Esophagus muscularis mucosa (tissue), 4 donors: ENCODE measurements at regions not wholly inside any gene's neighbourhood (a gene's known extent, or its start where the extent isn't known, plus 50 kb on each side); places are given as distances from the start of the nearest gene placed in this dataset.

Experiments
- DNase-seq: peaks from one replicate; pipeline ENCODE4 v3.0.0-alpha.2; 2017; ENCODE audit errors: extremely low spot score
- H3K27ac ChIP-seq, 4 donors: fragments of 200-600 bp; sonication (generic); replicated peaks in 1 of 4; 1 replicate in 3 of 4; 2 replicates in 1 of 4; pipeline ENCODE4 v1.5.1; 2016 to 2019; ENCODE audit warnings: mild to moderate bottlenecking in 1 of 4
- H3K27me3 ChIP-seq, 4 donors: fragments of 200-600 bp; sonication (generic); one replicate each; pipeline versions ENCODE4 v1.5.1 to v1.6.0; 2016 to 2019
- H3K36me3 ChIP-seq, 4 donors: fragments of 200-600 bp; sonication (generic); one replicate each; pipeline ENCODE4 v1.5.1; 2016 to 2019
- H3K4me1 ChIP-seq, 4 donors: fragments of 200-600 bp; sonication (generic); one replicate each; pipeline ENCODE4 v1.5.1; 2016 to 2019
- H3K4me3 ChIP-seq, 4 donors: fragments of 200-600 bp; sonication (generic); 1 replicate in 2 of 4; 2 replicates in 2 of 4; pipeline ENCODE4 v1.5.1; 2016 to 2019; ENCODE audit warnings: mild to moderate bottlenecking in 4 of 4, moderate library complexity in 1 of 4
- H3K9me3 ChIP-seq, 4 donors: fragments of 200-600 bp; sonication (generic); 1 replicate in 3 of 4; 2 replicates in 1 of 4; pipeline ENCODE4 v1.5.1; 2016 to 2019
- CTCF ChIP-seq, 3 experiments: fragments of 200-600 bp in 2 of 3; fragments of 450-650 bp in 1 of 3; sonication (generic) in 2 of 3; IDR thresholded peaks; one replicate each; pipeline ENCODE4 v1.5.1; 2017 to 2019; ENCODE audit warnings: antibody characterized with exemption in 3 of 3, mild to moderate bottlenecking in 2 of 3, moderate library complexity in 1 of 3
- EP300 ChIP-seq: sonication (generic); formaldehyde crosslinking; IDR thresholded peaks from one replicate; pipeline ENCODE4 v1.6.1; 2017; ENCODE audit warnings: antibody characterized with exemption
- POLR2A ChIP-seq: fragments of 450-650 bp; IDR thresholded peaks from one replicate; pipeline ENCODE4 v1.6.1; 2017; ENCODE audit warnings: antibody characterized with exemption, moderate library complexity, mild to moderate bottlenecking, low read depth
- POLR2AphosphoS5 ChIP-seq, 2 donors: sonication (generic); formaldehyde crosslinking; IDR thresholded peaks; one replicate each; pipeline ENCODE4 v1.6.1; 2017; ENCODE audit warnings: antibody characterized with exemption in 2 of 2
- WGBS: methylation state at CpG from one replicate; pipeline ENCODE4 v1.1.5; 2018; 5-methylcytosine and 5-hydroxymethylcytosine counted together
- intact Hi-C: fragments of 100-400 bp; cut with DNase I; formaldehyde crosslinking; loops from one replicate; pipeline ENCODE4 v1.15.1; 2023

DNA sequence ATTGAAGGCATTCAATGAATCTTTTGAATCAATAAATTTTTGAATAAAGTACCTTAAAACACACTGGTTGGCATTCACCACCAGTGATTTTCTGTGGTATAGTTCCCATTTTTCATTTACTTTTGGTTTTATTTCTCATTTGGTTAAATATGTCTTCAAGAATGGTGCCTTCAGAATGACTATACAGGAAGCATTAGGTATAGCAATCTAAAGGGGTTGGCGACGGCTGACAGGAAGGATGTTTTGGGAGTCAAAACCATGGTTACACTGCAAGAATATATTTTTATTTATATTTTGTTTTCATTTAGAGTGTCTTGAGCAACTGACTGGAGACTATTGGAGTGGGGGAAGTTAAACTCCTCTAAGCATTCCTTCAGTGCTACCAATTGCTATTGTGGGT lies 235.7 kb downstream of the HTR1A start:
- 76% methylated on average over 2 of the region's 2 CpGs for WGBS
- H3K27ac ChIP-seq = no peak overlapping the region
- intact Hi-C loops = no loop called here
- H3K4me3 ChIP-seq = no peak overlapping the region
- no peak for DNase-seq
- H3K4me1 ChIP-seq = no peaks in the 10 kb centered on the region
- no peak for TF ChIP-seq EP300
- TF ChIP-seq CTCF (IDR thresholded peaks at IDR 0.05) = no peak
- no peak for TF ChIP-seq POLR2A
- no peak for TF ChIP-seq POLR2AphosphoS5 (IDR thresholded peaks at IDR 0.05)
- H3K36me3 ChIP-seq = no peaks in the 10 kb centered on the region
- no peaks in the 10 kb centered on the region for H3K9me3 ChIP-seq
- no peaks in the 10 kb centered on the region for H3K27me3 ChIP-seq

DNA sequence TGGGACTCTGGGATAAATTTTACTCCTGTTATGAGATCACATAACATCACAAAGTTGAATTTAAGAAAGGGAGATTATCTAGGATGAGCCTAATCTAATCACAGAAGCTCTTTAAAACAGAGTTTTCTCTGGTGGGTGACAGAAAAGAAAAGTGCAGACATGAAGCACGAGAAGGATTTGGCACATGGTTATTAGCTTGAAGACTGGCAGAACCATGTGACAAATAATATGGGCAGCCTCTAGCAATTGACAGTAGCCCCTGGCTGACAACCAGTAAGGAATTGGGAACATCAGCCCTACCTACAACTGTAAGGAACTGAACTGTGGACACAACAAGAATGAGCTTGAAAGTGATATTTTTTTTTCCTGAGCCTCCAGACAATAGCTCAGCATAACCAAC lies 243.1 kb downstream of the HTR1A start:
- intact Hi-C loops = no loop called here
- no peaks in the 10 kb centered on the region for H3K9me3 ChIP-seq
- no peak overlapping the region for H3K4me3 ChIP-seq
- H3K36me3 ChIP-seq = no peaks in the 10 kb centered on the region
- no peak for TF ChIP-seq POLR2A
- TF ChIP-seq EP300 = no peak
- no peak for TF ChIP-seq CTCF (IDR thresholded peaks at IDR 0.05)
- TF ChIP-seq POLR2AphosphoS5 (IDR thresholded peaks at IDR 0.05) = no peak
- no peak for DNase-seq
- WGBS = 65% methylated on average over 1 of the region's 1 CpG
- no peaks in the 10 kb centered on the region for H3K4me1 ChIP-seq
- no peaks in the 10 kb centered on the region for H3K27me3 ChIP-seq
- no peak overlapping the region for H3K27ac ChIP-seq

- Histone ChIP-seq H3K4me3 (no peak overlapping the region), H3K36me3 (no peaks in the 10 kb centered on the region), H3K4me1 (no peaks in the 10 kb centered on the region), H3K9me3 (no peaks in the 10 kb centered on the region), H3K27me3 (no peaks in the 10 kb centered on the region), H3K27ac (no peak overlapping the region)
- WGBS = 55% methylated on average over 1 of the region's 1 CpG
- intact Hi-C loops = no loop called here
- DNase-seq = no peak
- no peak for TF ChIP-seq POLR2A
- no peak for TF ChIP-seq CTCF (IDR thresholded peaks at IDR 0.05)
- no peak for TF ChIP-seq POLR2AphosphoS5 (IDR thresholded peaks at IDR 0.05)
- no peak for TF ChIP-seq EP300
Measured at GRCh38 chr5:63700241-63700640, 262.0 kb downstream of the HTR1A start.

- Histone ChIP-seq H3K4me1 (no peaks in the 10 kb centered on the region), H3K27me3 (no peaks in the 10 kb centered on the region), H3K36me3 (no peaks in the 10 kb centered on the region), H3K27ac (no peak overlapping the region), H3K9me3 (no peaks in the 10 kb centered on the region), H3K4me3 (no peak overlapping the region)
- TF ChIP-seq POLR2AphosphoS5 (IDR thresholded peaks at IDR 0.05) = no peak
- no peak for TF ChIP-seq EP300
- no peak for TF ChIP-seq CTCF (IDR thresholded peaks at IDR 0.05)
- no peak for TF ChIP-seq POLR2A
- WGBS = 85% methylated on average over 2 of the region's 2 CpGs
- no peak for DNase-seq
- intact Hi-C loops = no loop called here
Measured at GRCh38 chr5:63697811-63698210, 264.4 kb downstream of the HTR1A start.

DNA sequence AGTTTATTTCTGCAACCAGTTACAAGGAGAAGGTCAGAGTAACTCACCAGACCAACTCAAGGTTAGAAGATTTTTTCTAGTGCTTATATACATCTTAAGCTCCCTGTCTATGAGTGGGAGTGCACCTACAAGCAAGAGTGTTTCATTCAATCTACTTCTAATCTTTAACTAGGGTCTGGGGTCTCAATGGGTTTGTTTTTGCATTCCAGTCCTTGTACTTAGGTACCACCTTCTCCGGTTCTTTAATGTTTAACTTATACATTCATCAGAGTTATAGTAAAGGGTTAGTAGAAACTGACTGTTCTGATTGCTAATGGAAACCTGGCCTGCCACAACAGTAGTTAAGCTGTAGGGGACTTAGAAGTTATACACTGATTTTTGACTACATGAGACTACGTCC lies 271.7 kb downstream of the HTR1A start:
- Histone ChIP-seq H3K27me3 (no peaks in the 10 kb centered on the region), H3K4me1 (no peaks in the 10 kb centered on the region), H3K36me3 (no peaks in the 10 kb centered on the region), H3K4me3 (no peak overlapping the region), H3K27ac (no peak overlapping the region), H3K9me3 (no peaks in the 10 kb centered on the region)
- 67% methylated on average over 2 of the region's 2 CpGs for WGBS
- no peak for DNase-seq
- intact Hi-C loops = no loop called here
- TF ChIP-seq POLR2AphosphoS5 (IDR thresholded peaks at IDR 0.05) (no peak), EP300 (no peak), POLR2A (no peak), CTCF (IDR thresholded peaks at IDR 0.05) (no peak)
